ENCODE measurements at regions not wholly inside any gene's neighbourhood (a gene's known extent, or its start where the extent isn't known, plus 50 kb on each side); places are given as distances from the start of the nearest gene placed in this dataset.

- TF ChIP-seq CTCF (IDR thresholded peaks at IDR 0.05; ENCODE audit: low read depth, low read length): no peak
- DNase-seq (ENCODE audit: extremely low read depth, low read depth): no peak
Observed at GRCh38 chr1:221849110-221849509, 107.2 kb upstream of the DUSP10 start.

GRCh38 chr1:221847676-221848075 is 105.8 kb upstream of the DUSP10 start:
- DNase-seq (ENCODE audit: extremely low read depth, low read depth): no peak
- no peak for TF ChIP-seq CTCF (IDR thresholded peaks at IDR 0.05; ENCODE audit: low read depth, low read length)

GRCh38 chr1:221845650-221846371 is 103.9 kb upstream of the DUSP10 start:
- no peak for DNase-seq (ENCODE audit: extremely low read depth, low read depth)
- TF ChIP-seq CTCF (IDR thresholded peaks at IDR 0.05; ENCODE audit: low read depth, low read length): no peak

GRCh38 chr1:221841983-221842335 is 100.1 kb upstream of the DUSP10 start:
- no peak for DNase-seq (ENCODE audit: extremely low read depth, low read depth)
- TF ChIP-seq CTCF (IDR thresholded peaks at IDR 0.05; ENCODE audit: low read depth, low read length): no peak

- no peak for DNase-seq (ENCODE audit: extremely low read depth, low read depth)
- TF ChIP-seq CTCF (IDR thresholded peaks at IDR 0.05; ENCODE audit: low read depth, low read length): no peak
Observed at GRCh38 chr1:221841251-221841982, 99.5 kb upstream of the DUSP10 start.

- no peak for DNase-seq (ENCODE audit: extremely low read depth, low read depth)
- TF ChIP-seq CTCF (IDR thresholded peaks at IDR 0.05; ENCODE audit: low read depth, low read length): no peak
Observed at GRCh38 chr1:221840511-221841243, 98.8 kb upstream of the DUSP10 start.
